Limb (tissue), 2 donors: ENCODE measurements at regions not wholly inside any gene's neighbourhood (a gene's known extent, or its start where the extent isn't known, plus 50 kb on each side); places are given as distances from the start of the nearest gene placed in this dataset.
"Not testable (repeated sequence)": the region's sequence is repeated elsewhere in the genome, so short reads cannot be mapped to it uniquely, and the experiment has no call there.

Source experiments
- DNase-seq, 2 donors: peaks; one replicate each; pipeline ENCODE4 v3.0.0-alpha.2; 2016; ENCODE audit errors: extremely low spot score in 2 of 2

DNA sequence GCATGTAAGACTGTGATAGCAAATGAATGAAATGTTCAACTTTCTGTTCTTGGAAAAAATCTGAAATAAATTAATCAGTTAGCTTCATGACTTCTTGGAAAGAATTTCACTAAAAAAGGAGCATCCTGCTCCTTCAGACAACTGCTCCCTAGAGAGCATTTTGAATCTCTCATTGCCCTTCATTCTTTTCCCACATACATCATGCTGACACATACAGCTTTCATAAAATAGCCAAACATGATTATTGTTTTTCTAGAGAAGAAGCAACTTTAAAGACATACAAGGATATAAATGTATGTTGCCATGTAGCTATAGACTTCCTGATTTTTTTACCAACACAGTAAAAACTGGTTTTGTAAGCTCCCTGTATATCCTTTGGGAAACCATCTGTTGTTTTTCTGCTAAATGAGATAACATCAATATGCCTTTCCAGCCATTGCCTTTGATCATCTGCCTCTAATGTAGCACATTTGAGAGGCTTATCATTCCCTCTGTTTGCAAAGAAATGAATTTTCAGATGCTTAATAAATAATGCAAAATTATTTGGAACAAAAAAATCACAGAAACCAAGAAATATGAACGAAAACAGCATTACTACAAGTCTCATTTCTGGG is 248.2 kb upstream of the GPR149 start:
- no peak for DNase-seq

GRCh38 chr3:154668835-154669234 is 238.8 kb upstream of the GPR149 start:
- no peak for DNase-seq

DNA sequence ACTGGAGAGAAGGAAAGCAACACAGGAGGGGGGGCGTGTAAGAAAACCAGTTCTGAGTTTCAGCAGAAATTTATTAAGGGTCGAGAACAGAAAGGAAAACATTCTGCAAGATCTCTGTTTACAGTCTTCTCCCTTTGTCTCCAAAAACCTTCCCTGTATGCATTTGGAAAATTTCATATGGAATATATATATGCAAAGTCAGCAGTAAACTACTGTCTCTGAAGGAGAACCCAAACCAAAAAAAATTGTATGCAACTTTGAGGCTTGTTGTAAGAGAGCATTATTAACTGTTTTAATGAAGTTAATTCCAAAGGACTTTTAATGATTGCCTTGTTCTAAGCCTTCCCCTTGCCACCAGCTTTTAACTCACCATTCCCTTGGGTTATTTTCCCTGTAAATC is 238.2 kb upstream of the GPR149 start:
- no peak for DNase-seq

GRCh38 chr3:154666542-154666941 is 236.6 kb upstream of the GPR149 start:
- no peak for DNase-seq

DNA sequence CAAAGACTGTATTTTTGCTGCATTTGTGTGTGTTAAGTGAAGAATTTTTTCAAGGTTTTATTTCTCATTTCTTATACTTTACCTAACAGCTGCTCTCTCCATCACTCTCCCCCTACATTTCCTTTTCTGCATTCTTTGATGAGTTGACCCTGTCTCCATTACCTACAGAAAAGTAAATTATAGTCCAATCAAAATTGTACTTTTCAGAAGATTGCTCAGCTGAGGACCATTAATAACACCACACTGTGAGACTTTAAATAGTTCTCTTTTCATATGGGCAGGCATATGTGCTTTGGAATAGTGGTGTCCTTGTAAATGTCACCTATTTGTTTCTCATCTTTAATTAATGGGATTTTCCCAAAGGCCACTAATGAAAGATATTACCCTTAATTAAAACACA is 234.7 kb upstream of the GPR149 start:
- no peak for DNase-seq

GRCh38 chr3:154662851-154663250 is 232.9 kb upstream of the GPR149 start:
- no peak for DNase-seq

- no peak for DNase-seq
Measured at GRCh38 chr3:154660811-154661210, 230.8 kb upstream of the GPR149 start.

GRCh38 chr3:154658000-154658399 is 228.0 kb upstream of the GPR149 start:
- no peak for DNase-seq

DNA sequence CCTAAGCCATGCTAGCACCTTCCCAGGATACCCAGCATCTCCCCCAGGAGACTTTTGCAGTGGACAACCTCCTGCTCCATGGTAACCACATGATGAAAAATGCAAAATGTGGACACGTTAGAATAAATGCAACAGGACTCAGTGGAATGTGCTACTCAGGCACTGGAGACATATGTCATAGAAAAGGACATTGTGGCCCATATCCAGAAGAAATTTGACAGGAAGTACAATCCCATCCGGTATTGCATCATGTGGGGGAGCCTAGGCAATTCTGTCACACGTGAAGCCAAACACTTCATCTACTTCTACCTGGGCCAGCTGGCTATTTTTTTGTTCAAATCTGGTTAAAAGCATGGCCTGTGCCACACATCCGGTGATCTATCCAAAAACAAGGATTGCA is 227.2 kb upstream of the GPR149 start:
- DNase-seq, result no peak

DNA sequence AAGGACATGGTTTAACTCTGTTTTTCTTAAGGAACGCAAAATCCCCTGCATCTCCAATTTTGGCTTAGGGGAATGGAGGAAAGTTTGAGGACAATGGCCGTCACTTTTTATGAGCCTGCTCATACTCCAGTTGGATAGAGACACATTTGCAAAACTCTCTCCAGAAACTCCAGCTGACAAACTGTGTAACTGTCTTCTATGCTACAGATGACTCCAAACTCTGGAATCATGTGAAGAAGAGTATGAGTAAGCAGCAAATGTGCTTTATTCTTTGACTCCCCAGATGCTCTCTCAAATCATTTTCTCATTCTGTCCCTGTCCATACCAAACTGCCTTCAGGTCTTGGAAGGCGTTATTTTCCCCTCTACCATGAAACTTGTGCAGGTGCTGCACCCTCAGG is 226.5 kb upstream of the GPR149 start:
- no peak for DNase-seq

- DNase-seq, result no peak
Measured at GRCh38 chr3:154642145-154642544, 212.2 kb upstream of the GPR149 start.

DNA sequence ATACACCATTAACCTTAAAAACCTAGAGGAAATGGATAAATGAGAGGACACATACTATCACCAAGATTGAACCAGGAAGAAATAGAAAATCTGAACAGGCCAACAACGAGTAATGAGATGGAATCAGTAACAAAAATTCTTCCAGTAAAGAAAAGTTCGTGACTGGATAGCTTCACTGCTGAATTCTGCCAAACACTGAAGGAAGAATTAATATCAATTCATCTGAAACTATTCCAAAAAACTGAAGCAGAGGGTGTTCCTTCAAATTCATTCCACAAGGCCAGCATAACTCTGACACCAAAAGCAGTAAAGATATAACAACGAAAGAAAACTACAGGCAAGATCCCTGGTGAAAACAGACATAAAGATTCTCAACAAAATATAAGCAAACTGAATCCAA is 195.8 kb upstream of the GPR149 start:
- no peak for DNase-seq

DNA sequence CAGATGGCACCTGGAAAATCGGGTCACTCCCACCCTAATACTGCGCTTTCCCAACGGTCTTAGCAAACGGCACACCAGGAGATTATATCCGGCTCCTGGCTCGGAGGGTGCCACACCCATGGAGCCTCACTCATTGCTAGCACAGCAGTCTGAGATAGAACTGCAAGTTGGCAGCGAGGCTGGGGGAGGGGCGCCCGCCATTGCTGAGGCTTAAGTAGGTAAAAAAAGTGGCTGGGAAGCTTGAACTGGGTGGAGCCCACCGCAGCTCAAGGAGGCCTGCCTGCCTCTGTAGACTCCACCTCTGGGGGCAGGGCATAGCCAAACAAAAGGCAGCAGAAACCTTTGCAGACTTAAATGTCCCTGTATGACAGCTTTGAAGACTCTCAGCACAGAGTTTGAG is 189.6 kb upstream of the GPR149 start:
- not testable (repeated sequence) for DNase-seq

DNA sequence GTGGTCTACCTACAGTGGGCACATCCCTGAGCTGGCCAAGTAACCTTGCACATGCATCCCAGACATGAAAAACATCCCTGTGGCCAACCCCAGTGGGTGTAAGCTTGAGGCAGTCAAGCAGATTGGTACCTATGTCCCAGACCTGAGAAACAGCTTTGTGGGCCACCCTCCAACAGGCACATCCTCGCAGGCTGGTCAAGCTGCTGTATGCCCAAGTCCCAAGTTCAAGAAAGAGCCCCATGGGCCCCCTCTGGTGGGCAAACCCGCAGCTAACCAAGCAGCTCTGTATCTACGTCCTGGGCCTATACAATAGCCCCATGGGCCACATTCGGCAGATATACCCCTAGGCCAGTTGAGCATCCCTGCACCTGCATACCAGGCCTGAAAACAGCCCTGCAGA is 186.3 kb upstream of the GPR149 start:
- no peak for DNase-seq

- DNase-seq, result peak in 1 of 2 donors; percentile 21
Measured at GRCh38 chr3:154615471-154615870, 185.5 kb upstream of the GPR149 start.

GRCh38 chr3:154614601-154615000 is 184.6 kb upstream of the GPR149 start:
- DNase-seq, result no peak

- no peak for DNase-seq
Measured at GRCh38 chr3:154614078-154614477, 184.1 kb upstream of the GPR149 start.

- no peak for DNase-seq
Measured at GRCh38 chr3:154602241-154602640, 172.3 kb upstream of the GPR149 start.

DNA sequence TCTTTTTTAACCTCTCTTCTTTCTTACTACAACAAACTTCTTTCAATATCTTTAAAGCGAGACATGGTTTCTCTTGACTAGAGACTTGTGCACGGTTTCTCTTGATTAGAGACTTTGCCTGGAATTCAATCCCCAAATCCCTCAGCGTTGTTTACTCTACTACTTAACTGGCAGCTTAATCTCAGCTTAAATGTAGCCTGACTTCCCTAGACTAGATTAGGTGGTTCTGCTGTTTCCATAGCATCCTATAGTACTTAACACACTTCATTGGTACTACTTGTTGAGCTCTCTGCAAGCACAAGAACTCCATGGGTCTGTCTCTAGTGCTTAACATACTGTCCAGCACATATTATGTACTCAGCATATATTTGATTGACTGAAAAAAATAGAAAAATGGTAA is 168.2 kb upstream of the GPR149 start:
- DNase-seq, result no peak

GRCh38 chr3:154590675-154591384 is 160.8 kb upstream of the GPR149 start:
- DNase-seq, result no peak

GRCh38 chr3:154588831-154589230 is 158.8 kb upstream of the GPR149 start:
- peak in 1 of 2 donors; percentile 15 for DNase-seq

- no peak for DNase-seq
Measured at GRCh38 chr3:154584974-154585373, 155.0 kb upstream of the GPR149 start.

GRCh38 chr3:154584041-154584440 is 154.1 kb upstream of the GPR149 start:
- no peak for DNase-seq
